AG09319 (cell line): ENCODE measurements at regions not wholly inside any gene's neighbourhood (a gene's known extent, or its start where the extent isn't known, plus 50 kb on each side); places are given as distances from the start of the nearest gene placed in this dataset.

Experiments
- DNase-seq: peaks from one replicate; pipeline ENCODE4 v3.0.0-alpha.2; 2010; ENCODE audit warnings: low read depth; ENCODE audit errors: extremely low read depth
- TF ChIP-seq, protein P1 (sequence below): IDR thresholded peaks from 2 replicates; pipeline ENCODE4 v1.5.1; 2011; ENCODE audit warnings: low read depth, mild to moderate bottlenecking, inconsistent platforms, low read length, moderate library complexity

DNA sequence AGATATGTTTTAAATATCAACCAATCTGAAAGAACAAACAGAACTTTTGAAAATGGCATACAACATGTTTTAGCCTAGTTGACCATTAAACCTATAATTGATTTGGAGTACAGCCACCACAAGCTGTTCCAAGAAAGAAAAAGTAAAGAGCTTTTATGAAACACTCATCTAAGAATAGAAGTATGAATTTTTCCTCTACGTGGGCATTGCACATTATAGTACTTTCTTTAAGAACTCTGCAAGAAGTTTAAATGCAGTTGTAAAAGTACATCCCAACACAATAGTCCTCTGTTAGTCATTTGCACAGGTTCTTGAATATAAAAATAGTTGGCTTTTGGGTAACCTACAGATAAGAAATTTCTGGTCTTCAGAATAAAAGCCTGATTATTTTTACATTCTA lies 933.6 kb upstream of the ADGRL3 start:
- DNase-seq = no peak
- TF ChIP-seq, protein P1, sequence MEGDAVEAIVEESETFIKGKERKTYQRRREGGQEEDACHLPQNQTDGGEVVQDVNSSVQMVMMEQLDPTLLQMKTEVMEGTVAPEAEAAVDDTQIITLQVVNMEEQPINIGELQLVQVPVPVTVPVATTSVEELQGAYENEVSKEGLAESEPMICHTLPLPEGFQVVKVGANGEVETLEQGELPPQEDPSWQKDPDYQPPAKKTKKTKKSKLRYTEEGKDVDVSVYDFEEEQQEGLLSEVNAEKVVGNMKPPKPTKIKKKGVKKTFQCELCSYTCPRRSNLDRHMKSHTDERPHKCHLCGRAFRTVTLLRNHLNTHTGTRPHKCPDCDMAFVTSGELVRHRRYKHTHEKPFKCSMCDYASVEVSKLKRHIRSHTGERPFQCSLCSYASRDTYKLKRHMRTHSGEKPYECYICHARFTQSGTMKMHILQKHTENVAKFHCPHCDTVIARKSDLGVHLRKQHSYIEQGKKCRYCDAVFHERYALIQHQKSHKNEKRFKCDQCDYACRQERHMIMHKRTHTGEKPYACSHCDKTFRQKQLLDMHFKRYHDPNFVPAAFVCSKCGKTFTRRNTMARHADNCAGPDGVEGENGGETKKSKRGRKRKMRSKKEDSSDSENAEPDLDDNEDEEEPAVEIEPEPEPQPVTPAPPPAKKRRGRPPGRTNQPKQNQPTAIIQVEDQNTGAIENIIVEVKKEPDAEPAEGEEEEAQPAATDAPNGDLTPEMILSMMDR = no peak

DNA sequence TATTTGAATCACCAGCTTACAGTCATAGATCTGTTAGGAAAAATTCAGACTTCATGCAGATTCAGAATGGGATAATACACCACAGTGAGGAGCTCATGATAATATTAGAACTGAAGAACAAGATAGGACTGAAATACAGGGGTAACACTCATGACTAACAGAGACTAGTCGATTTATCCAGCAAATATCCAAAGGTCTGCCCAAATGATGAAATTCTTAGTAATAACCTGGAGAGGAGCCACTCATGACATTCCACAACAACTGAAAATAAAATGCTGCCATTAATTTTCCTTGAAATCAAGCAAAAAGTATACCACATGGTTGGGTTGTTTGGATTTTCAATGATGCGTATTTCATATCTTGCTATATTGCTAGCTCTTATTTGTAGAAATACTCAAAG lies 903.7 kb upstream of the ADGRL3 start:
- TF ChIP-seq, protein P1 = no peak

DNA sequence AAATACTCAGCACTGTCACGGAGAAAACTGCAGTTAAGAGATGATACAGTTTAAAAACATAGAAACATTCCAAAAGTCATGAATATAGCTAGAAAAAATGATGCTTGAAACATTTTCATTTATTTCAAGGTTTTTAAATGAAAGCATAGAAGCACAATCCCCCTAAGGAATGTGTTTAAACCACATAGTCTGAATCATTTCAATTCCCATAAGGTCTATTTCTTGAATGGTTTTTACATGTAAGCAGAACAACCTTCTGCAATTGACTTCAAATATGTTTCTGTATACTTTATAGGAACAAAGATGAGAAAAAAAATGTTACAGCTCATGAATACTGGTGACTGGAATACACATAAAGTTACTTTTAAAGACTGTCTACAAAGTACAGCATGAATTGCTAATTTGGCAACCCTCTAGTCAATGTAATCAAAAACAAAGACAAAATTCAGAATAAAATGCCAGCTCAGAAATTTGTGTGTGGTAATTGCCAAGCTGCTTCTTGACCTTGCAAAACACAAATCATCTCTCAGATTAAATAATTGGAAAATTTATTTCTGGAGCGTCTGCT lies 886.4 kb upstream of the ADGRL3 start:
- TF ChIP-seq, protein P1 = no peak
- no peak for DNase-seq

More for the DNA sequence above, 903.7 kb upstream of the ADGRL3 start:
- DNase-seq = no peak

DNA sequence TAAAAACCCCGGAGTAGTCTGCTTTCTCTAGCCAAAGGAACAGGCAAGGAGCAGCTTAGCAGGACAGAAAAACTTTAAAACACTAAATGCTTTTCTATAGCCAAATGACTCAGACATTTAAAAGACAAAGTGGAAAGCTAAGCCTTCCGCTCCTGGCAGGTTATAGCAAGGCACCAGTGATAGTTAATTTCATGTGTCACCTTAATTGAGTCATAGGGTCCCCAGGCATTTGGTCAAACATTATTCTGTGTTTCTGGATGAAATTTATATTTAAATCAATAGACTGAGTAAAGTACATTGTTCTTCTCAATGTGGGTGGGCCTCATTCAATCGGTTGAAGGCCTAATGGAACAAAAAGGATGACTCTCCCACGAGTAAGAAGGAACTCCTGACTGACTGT lies 885.7 kb upstream of the ADGRL3 start:
- TF ChIP-seq, protein P1 = no peak
- DNase-seq = no peak

DNA sequence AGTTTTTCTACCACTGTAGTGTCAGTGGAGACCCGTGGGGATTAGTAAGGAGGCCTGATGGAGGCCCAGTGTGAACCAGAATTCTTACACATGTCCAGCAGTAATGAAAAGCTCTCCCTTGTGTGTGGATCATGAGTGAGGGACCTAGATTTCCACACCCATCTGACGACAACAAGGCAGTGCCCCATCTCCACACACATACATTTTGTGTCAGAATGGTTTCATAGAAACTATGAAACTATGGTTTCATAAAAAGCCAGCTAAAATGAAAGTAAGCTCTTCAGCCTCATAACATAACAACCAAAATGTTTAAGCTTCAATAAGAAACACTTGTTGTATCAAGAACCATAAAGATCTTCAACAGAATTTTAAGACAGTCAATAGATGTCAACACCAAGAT lies 884.5 kb upstream of the ADGRL3 start:
- DNase-seq = no peak
- TF ChIP-seq, protein P1 = no peak

DNA sequence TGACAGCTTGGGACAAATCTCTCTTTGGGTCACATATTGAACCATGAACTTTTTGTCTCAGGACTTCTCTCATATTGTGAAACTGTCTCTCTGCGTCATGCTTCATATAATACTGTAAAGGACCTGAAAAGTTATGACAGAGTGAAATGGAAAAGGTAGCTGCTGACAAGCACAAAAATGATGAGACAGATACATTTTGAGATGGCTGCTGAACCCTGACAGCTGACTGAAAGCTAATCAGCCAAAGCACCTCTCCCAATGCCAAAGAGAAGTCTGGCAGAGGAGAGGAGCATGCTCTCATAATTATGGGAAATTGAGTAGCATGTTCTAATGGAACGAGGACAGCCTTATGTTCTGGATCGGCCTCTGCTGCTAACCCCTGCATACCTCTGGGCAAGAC lies 873.4 kb upstream of the ADGRL3 start:
- TF ChIP-seq, protein P1 = no peak

DNA sequence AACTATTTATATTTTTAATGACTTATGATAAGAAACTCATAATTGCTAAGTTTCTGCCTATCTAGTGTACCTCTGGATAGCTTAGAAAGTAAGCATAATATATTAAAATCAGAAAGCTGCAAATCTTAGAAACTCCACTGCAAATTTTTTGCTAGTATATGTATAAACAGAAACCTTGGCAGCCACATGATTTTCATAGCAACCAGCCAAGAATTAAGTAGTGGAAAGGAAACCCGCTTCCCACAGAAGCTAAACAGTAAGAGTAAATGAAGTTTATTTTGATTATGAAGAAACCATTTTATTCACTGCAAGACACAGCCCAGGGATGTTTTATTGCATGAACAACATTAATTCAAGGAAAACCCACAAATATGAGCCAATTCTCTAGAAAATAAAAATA lies 872.5 kb upstream of the ADGRL3 start:
- DNase-seq = no peak
- TF ChIP-seq, protein P1 = no peak

More for the DNA sequence above, 873.4 kb upstream of the ADGRL3 start:
- DNase-seq = no peak
